DND-41 (cell line): ENCODE measurements at regions not wholly inside any gene's neighbourhood (a gene's known extent, or its start where the extent isn't known, plus 50 kb on each side); places are given as distances from the start of the nearest gene placed in this dataset.

ENCODE experiments used
- ATAC-seq: fragments of 200-7000 bp; cut with Tn5 transposase; 3 replicates; pipeline ENCODE4 v1.9.1; 2021; ENCODE audit warnings: low read depth; ENCODE audit not compliant: insufficient read depth
- DNase-seq: peaks from one replicate; pipeline ENCODE4 v3.0.0-alpha.2; 2020
- H2AFZ ChIP-seq: 2 replicates; pipeline ENCODE4 v1.6.0; 2012; ENCODE audit warnings: low read depth, low read length
- H3K27ac ChIP-seq: 2 replicates; pipeline ENCODE4 v1.5.1; 2012; ENCODE audit warnings: low read length, inconsistent platforms
- H3K27me3 ChIP-seq: fragments of 200-600 bp; sonication (generic); 2 replicates; pipeline ENCODE4 v1.6.0; 2012; ENCODE audit warnings: low read length, mild to moderate bottlenecking, inconsistent platforms; ENCODE audit not compliant: insufficient read depth, poor library complexity
- H3K36me3 ChIP-seq: 2 replicates; pipeline ENCODE4 v1.5.1; 2012; ENCODE audit warnings: low read length, inconsistent platforms; ENCODE audit not compliant: insufficient read depth
- H3K4me1 ChIP-seq: 2 replicates; pipeline ENCODE4 v1.5.1; 2012; ENCODE audit warnings: mild to moderate bottlenecking, low read length; ENCODE audit not compliant: insufficient read depth
- H3K4me2 ChIP-seq: 2 replicates; pipeline ENCODE4 v1.6.0; 2012; ENCODE audit warnings: mild to moderate bottlenecking, moderate library complexity, low read length, inconsistent platforms; ENCODE audit not compliant: insufficient read depth
- H3K4me3 ChIP-seq, 2 experiments: fragments of 200-600 bp in 1 of 2; shearing (Covaris generic) in 1 of 2; 2 replicates each; pipeline ENCODE4 v1.5.1; 2012 to 2016; ENCODE audit warnings: inconsistent platforms in 2 of 2, low read length in 2 of 2, mild to moderate bottlenecking in 2 of 2, low read depth in 1 of 2, moderate library complexity in 1 of 2
- H3K79me2 ChIP-seq: 2 replicates; pipeline ENCODE4 v1.6.0; 2012; ENCODE audit warnings: low read length, inconsistent platforms; ENCODE audit not compliant: insufficient read depth
- H3K9ac ChIP-seq: 2 replicates; pipeline ENCODE4 v1.6.0; 2012; ENCODE audit warnings: low read depth, mild to moderate bottlenecking, inconsistent platforms, low read length, moderate library complexity
- H3K9me3 ChIP-seq: 2 replicates; pipeline ENCODE4 v1.5.1; 2012; ENCODE audit warnings: low read length, moderate library complexity, mild to moderate bottlenecking, inconsistent platforms; ENCODE audit not compliant: insufficient read depth, severe bottlenecking
- H4K20me1 ChIP-seq: 2 replicates; pipeline ENCODE4 v1.6.0; 2012; ENCODE audit warnings: low read length; ENCODE audit not compliant: insufficient read depth
- CTCF ChIP-seq: IDR thresholded peaks from 2 replicates; pipeline ENCODE4 v1.5.1; 2012; ENCODE audit warnings: borderline replicate concordance, low read length, moderate library complexity, mild to moderate bottlenecking; ENCODE audit not compliant: poor library complexity, severe bottlenecking; ENCODE audit errors: extremely low read depth
- EZH2 ChIP-seq: IDR thresholded peaks from 3 replicates; pipeline ENCODE4 v1.6.1; 2012; ENCODE audit warnings: borderline replicate concordance, low read depth, mild to moderate bottlenecking, moderate library complexity, low read length, inconsistent platforms; ENCODE audit not compliant: severe bottlenecking

GRCh38 chr3:187966096-187966495, 187.9 kb upstream of the LPP start:
- Histone ChIP-seq H3K4me1 (peaks cover 54% of the 10 kb centered on the region), H3K27me3 (no peaks in the 10 kb centered on the region), H4K20me1 (no peaks in the 10 kb centered on the region), H3K79me2 (no peaks in the 10 kb centered on the region), H3K4me3 (no peak overlapping the region), H3K9ac (no peak overlapping the region), H3K9me3 (no peaks in the 10 kb centered on the region), H2AFZ (no peak overlapping the region), H3K27ac (peak overlapping the region; percentile 23; the same call in 1 of the 2 replicates), H3K36me3 (no peaks in the 10 kb centered on the region), H3K4me2 (no peak overlapping the region)
- DNase-seq = no peak
- TF ChIP-seq CTCF (no peak), EZH2 (no peak)
- no peak for ATAC-seq

- no peaks in the 10 kb centered on the region for H3K36me3 ChIP-seq
- ATAC-seq = no peak
- H3K9ac ChIP-seq = no peak overlapping the region
- DNase-seq = peak; percentile 33
- no peaks in the 10 kb centered on the region for H3K79me2 ChIP-seq
- H3K27ac ChIP-seq = no peak overlapping the region
- H3K4me1 ChIP-seq = peaks cover 48% of the 10 kb centered on the region
- no peak overlapping the region for H3K4me2 ChIP-seq
- no peak overlapping the region for H2AFZ ChIP-seq
- H3K27me3 ChIP-seq = no peaks in the 10 kb centered on the region
- H4K20me1 ChIP-seq = no peaks in the 10 kb centered on the region
- no peaks in the 10 kb centered on the region for H3K9me3 ChIP-seq
- TF ChIP-seq EZH2 (no peak), CTCF (no peak)
- H3K4me3 ChIP-seq = no peak overlapping the region
These were observed 187.1 kb upstream of the LPP start for GRCh38 chr3:187966636-187967406.

- no peak for ATAC-seq
- no peak overlapping the region for H3K4me2 ChIP-seq
- H2AFZ ChIP-seq = no peak overlapping the region
- no peak for DNase-seq
- H3K79me2 ChIP-seq = no peaks in the 10 kb centered on the region
- no peak overlapping the region for H3K4me3 ChIP-seq
- H3K36me3 ChIP-seq = no peaks in the 10 kb centered on the region
- no peaks in the 10 kb centered on the region for H4K20me1 ChIP-seq
- no peaks in the 10 kb centered on the region for H3K27me3 ChIP-seq
- no peak overlapping the region for H3K27ac ChIP-seq
- H3K4me1 ChIP-seq = peaks cover 37% of the 10 kb centered on the region
- no peak overlapping the region for H3K9ac ChIP-seq
- TF ChIP-seq CTCF (no peak), EZH2 (no peak)
- no peaks in the 10 kb centered on the region for H3K9me3 ChIP-seq
These were observed 186.0 kb upstream of the LPP start for GRCh38 chr3:187967993-187968392.
